Glomerular visceral epithelial cell (primary cell): ENCODE measurements at regions not wholly inside any gene's neighbourhood (a gene's known extent, or its start where the extent isn't known, plus 50 kb on each side); places are given as distances from the start of the nearest gene placed in this dataset.
"Not testable (repeated sequence)": the region's sequence is repeated elsewhere in the genome, so short reads cannot be mapped to it uniquely, and the experiment has no call there.

Experiments used
- DNase-seq: peaks from one replicate; pipeline ENCODE4 v3.0.0-alpha.2; 2016; ENCODE audit errors: extremely low spot score

DNA sequence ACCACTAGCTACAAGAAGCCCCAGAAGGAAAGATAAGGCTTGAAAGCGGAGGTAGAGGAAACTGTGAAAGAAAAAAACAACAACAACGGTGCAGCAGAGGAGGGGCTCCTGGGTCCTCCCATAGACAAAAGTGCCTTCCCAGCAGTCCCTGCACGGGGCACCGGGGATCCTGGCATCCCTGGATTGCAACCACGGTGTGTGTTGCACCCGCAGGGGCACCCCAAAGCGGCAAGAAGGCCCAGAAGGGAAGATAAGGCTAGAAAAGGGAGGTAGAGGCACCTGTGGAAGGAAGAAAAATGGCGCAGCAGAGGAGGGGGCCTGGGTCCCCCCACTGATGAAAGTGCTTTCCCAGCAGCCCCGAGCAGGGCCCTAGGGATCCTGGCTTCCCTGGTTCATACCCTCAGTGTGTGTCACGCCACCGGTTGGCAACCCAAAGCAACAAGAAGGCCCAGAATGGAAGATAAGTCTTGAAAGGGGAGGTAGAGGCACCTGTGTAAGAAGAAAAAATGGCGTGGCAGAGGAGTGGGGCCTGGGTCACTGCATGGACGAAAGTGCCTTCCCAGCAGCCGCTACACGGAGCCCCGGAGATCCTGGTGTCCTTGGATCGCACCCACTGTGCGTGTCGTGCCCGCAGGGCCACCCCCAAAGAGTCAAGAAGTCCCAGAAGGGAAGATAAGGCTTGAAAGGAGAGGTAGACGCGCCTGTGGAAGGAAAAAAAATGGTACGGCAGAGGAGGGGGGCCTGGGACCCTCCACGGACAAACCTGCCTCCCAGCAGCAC, 281.0 kb downstream of the ALG10 start:
- DNase-seq = no peak

DNA sequence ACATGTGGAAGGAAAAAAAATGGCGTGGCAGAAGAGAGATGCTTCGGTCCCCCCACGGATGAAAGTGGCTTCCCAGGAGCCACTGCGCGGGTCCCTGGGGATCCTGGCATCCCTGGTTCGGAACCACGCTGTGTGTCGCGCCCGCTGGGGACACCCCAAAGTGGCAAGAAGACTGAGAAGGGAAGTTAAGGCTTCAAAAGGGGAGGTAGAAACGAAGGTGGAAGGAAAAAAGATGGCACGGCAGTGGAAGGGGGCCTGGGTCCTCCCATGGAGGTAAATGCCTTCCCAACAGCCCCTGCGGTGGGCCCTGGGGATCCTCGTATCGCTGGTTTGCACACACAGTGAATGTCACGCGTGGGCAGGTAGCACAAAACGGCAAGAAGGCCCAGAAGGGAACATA, 281.7 kb downstream of the ALG10 start:
- DNase-seq = no peak

DNA sequence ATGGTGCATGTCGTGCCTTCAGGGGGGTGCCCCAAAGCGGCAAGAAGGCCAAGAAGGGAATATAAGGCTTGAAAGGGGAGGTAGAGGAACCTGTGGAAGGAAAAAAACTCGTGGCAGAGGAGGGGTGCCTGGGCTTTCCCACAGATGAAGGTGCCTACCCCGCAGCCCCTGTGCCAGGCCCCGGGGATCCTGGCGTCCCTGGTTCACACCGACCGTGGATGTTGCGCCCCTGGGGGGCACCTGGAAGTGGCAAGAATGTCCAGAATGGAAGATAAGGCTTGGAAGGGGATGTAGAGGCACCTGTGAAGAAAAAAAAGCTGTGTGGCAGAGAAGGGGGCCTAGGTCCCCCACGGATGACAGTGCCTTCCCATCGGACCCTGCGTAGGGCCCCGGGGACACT, 282.2 kb downstream of the ALG10 start:
- no peak for DNase-seq

DNA sequence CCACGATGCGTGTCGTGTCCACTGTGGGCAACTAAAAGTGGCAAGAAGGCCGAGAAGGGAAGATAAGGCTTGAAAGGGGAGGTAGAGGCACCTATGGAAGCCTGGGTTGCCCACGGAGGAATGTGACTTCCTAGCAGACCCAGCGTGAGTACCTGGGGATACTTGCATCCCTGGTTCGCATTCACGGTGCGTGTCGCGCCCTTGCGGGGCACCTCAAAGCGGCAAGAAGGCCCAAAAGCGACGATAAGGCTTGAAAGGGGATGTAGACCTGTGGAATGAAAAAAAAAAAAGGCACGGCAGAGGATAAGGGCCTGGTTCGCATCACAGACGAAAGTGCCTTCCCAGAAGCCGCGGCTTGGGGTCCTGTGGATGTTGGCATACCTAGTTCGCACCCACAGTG, 282.9 kb downstream of the ALG10 start:
- no peak for DNase-seq

DNA sequence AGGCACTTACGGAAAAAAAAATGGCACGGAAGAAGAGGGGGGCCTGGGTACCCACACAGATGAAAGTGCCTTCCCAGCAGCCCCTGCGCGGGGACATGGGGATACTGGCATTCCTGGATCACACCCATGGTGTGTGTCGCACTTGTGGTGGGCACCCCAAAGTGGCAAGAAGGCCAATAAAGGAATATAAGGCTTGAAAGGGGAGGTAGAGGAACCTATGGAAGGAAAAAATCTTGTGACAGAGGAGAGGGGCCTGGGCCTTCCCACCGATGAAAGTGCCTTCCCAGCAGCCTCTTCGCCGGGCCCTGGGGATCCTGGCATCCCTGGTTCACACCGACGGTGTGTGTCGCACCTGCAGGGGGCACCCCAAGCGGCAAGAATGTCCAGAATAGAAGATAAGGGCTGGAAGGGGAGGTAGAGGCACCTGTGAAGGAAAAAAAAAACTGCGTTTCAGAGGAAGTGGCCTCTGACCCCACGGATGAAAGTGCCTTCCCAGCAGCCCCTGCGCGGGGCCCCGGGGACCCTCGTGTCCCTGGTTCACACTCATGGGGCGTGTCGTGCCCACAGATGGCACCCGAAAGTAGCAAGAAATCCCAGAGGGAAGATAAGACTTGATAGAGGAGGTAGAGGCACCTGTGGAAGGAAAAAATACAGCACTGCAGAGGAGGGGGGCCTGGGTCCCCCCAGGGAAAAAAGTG, 284.0 kb downstream of the ALG10 start:
- DNase-seq = no peak

DNA sequence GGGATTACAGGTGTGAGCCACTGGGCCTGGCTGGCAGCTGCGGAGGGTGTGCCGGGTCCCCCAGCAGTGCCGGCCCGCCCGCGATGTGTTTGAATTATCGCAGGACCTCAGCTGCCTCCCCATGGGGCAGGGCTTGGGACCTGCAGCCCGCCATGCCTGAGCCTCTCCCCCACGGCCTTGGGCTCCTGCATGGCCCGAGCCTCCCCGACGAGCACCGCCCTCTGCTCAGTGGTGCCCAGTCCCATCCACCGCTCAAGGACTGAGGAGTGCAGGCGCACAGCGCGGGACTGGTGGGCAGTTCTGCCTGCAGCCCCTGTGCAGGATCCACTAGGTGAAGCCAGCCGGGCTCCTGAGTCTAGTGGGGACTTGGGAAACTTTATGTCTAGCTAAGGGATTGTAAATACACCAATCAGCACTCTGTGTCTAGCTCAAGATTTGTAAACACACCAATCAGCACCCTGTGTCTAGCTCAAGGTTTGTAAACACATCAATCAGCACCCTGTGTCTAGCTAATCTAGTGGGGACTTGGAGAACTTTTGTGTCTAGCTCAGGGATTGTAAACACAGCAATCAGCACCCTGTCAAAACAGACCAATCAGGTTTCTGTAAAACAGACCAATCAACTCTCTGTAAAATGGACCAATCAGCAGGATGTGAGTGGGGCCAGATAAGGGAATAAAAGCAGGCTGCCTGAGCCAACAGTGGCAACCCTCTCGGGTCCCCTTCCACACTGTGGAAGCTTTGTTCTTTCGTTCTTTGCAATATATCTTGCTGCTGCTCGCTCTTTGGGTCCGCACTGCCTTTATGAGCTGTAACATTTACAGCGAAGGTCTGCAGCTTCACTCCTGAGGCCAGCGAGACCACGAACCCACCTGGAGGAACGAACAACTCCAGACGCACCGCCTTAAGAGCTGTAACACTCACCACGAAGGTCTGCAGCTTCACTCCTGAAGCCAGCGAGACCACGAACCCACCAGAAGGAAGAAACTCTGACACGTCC, 287.8 kb downstream of the ALG10 start:
- DNase-seq = not testable (repeated sequence)

DNA sequence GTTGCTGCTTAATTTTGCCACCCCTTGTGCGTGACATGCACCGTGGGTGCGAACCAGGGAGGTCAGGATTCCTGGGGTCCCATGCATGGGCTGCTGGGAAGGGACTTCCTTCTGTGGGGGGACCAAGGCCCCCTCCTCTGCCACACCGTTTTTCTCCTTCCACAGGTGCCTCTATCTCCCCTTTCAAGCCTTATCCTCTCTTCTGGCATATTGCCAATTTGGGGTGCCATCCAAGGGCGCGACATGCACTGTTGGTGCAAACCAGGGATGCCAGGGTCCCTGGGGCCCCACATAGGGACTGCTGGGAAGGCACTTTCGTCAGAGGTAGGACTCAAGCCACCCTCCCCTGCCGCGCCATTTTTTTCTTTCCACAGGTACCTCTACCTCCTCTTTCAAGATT, 289.0 kb downstream of the ALG10 start:
- no peak for DNase-seq

DNA sequence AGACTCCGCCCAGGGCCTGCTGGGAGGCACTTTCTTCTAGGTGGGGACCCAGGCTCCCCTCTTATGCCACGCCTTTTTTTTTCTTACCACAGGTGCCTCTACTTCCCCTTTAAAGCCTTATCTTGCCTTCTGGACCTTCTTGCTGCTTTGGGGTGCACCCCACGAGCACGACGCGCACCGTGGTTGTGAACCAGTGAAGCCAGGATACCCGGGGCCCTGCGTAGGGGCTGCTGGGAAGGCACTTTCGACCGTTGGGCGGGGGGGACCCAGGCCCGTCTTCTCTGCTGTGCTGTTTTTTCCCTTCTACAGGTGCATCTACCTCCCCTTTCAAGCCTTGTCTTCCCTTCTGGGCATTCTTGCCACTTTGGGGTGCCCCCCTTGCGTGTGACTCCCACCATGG, 305.4 kb downstream of the ALG10 start:
- no peak for DNase-seq

DNA sequence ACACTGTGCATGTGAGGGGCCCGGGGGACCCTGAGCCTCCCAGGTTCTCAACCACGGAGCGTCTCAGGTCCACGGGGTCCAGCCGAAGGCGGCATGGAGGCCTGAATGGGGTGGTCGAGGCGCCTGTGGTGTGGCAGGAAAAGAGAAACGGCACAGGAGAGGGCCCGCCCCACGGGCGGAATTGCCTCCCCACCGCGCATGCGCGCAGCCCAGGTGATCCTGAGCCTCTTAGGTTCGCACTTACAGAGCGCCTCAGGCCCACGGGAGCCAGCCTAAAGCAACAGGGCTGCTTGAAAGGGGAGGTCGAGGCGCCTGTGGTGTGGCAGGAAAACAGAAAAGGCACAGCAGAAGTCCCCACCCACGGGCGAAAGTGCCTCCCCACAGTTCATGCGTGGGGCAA, 311.0 kb downstream of the ALG10 start:
- no peak for DNase-seq

DNA sequence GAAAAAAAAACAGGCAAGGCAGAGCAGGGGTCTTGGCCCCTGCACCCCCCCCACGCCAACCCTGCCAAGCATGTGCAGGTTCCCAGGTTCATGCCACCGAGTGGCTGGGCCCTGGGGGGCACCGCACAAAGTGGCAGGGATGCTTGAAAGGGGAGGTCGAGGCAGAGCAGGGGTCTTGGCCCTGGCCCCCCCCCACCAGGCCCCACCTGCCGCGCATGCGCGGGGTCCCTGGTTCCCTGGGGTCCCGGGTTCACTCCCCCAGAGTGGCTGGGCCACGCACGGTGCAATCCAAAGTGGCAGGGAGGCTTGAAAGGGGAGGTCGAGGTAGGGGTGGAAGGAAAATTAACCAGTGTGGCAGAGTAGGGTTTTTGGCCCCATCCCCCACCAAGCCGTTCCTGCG, 312.2 kb downstream of the ALG10 start:
- DNase-seq = no peak

DNA sequence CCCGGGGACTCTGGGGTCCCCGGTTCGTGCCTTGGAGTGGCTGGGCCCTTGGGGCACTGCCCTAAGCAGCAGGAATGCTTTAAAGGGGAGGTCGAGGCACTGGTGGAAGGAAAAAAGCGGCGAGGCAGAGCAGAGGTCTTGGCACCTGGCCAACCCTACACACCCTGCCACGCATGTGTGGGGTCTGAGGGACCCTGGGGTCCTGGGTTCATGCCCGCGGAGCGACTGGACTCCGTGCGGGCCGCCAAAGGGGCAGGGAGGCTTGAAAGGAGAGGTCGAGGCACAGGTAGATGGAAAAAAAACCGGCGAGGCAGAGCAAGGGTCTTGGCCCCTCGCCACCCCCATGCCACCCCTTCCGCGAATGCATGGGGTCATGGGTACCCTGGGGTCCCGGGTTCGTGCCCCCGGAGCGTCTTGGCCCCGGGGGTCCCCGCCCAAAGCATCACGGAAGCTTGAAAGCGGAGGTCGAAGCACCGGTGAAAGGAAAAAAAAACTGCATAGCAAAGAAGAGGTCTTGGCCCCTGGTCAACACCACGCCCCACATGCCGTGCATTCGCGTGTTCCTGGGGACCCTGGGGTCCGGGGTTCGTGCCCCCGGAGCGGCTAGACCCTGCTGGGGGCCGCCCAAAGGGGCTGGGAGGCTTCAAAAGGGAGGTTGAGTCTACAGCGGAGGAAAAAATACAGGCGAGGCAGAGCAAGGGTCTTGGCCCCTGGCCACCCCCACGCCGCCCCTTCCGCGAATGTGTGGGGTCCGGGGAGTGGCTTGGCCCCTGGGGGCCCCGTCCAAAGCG, 312.9 kb downstream of the ALG10 start:
- DNase-seq = no peak

DNA sequence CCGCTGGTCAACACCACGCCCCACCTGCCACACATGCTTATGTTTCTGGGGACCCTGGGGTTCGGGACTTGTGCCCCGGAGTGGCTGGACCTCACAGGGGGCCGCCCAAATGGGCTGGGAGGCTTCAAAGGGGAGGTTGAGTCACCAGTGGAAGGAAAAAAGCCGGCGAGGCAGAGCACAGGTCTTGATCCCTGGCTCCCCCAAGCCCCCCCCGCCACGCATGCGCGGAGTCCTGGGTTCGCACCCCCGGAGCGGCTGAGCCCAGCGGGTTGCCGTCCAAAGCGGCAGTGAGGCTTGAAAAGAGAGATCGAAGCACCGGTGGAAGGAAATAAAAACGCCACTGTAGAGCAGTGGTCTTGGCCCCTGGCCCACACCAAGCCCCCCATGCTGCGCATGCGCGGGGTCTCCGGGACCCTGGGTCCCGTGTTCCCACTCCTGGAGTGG, 313.5 kb downstream of the ALG10 start:
- no peak for DNase-seq

DNA sequence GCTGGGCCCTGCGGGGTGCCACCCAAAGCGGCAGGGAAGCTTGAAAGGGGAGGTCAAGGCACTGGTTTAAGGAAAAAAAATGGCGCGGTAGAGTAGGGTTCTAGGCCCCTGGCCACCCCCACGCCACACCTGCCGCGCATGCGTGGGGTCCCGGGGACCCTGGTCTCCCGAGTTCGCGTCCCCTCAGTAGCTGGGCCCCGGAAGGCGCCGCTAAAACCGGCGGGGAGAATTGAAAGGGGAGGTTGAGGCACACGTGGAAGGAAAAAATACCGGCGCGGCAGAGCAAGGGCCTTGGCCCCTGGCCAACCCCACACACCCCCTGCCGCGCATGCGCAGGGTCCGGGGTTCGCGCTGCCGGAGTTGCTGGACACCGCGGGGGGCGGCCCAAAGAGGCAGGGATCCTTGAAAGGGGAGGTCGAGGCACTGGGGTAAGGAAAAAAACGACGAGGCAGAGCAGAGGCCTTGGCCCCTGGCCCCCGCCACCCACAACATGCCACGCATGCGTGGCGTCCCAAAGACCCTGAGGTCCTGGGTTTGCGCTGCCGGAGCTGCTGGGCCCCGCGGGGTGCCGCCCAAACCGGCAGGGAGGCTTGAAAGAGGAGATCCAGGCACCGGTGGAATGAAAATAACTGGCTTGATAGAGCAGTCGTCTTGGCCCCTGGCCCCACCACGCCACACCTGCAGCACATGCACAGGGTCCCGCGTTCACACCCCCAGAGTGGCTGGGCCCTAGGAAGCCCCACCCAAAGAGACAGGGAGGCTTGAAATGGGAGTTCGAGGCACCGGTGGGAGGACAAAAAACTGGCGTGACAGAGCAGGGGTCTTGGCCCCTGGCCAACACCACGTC, 314.5 kb downstream of the ALG10 start:
- no peak for DNase-seq

DNA sequence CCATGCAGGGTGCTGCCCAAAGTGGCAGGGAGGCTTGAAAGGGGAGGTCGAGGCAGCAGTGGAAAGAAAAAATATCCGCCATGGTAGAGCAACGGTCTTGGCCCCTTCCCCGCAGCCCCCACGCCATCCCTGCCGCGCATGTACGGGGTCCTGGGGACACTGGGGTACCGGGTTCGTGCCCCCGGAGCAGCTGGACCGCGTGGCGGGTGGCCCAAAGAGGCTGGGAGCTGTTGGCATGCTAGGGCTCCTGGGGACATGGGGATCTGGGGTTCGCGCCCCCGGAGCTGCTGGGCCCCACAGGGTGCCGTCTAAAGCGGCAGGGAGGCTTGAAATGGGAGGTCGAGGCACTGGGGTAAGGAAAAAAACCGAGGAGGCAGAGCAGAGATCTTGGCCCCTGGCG, 316.5 kb downstream of the ALG10 start:
- no peak for DNase-seq

DNA sequence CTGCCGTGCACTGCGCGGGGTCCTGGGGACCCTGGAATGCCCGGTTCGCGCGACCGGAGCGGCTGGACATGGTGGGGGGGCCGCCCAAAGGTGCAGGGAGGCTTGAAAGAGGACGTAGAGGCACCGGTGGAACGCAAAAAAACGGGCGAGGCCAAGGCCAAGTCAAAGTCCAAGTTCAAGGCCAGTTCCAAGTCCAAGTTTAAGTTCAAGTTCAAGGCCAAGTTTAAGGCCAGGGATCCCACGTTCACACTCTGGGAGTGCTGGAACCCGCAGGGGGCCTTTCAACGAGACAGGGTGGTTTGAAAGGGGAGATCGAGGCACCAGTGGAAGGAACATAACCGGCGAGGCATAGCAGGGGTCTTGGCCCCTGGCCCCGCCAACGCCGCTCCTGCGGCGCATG, 317.6 kb downstream of the ALG10 start:
- DNase-seq = no peak

DNA sequence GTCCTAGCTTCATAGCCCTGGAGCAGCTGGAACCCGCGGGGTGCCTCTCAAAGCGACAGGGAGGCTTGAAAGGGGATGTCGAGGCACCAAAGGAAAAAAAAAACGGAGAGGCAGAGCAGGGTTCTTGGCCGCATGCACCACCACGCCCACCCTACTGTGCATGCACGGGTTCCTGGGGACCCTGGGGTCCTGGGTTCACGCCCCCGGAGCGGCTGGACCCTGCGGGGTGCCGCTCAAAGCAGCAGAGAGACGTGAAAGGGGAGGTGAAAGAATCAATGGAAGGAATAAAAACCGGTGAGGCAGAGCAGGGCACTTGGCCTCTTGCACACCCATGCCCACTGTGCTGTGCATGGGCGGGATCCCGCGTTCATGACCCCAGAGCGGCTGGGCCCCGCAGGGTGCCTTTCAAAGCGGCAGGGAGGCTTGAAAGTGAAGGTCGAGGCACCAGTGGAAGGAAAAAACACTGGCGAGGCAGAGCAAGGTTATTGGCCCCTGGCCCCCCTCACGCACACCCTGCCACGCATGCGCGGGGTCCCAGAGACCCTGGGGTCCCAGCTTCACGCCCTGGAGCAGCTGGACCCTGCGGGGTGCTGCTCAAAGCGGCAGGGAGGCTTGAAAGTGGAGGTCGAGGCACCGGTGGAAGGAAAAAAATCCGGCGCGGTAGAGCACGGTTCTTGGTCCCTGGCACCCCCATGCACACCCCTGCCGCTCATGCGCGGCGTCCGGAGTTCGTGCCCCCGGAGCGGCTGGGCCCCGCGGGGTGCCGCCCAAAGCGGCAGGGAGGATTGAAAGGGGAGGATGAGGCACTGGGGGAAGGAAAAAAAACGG, 318.5 kb downstream of the ALG10 start:
- DNase-seq = no peak

DNA sequence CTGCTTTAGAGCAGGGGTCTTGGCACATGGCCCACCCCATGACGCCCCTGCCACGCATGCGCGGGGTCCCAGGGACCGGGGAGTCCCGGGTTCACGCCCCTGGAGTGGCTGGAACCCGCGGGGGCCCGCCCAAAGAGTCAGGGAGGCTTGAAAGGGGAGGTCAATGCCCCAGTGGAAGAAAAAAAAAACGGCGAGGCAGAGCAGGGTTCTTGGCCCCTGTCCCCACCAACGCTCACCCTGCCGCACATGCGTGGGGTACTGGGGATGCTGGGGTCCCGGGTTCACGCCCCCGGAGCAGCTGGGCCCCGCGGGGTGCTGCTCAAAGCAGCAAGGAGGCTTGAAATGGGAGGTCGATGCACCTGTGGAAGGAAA, 319.1 kb downstream of the ALG10 start:
- DNase-seq = no peak

DNA sequence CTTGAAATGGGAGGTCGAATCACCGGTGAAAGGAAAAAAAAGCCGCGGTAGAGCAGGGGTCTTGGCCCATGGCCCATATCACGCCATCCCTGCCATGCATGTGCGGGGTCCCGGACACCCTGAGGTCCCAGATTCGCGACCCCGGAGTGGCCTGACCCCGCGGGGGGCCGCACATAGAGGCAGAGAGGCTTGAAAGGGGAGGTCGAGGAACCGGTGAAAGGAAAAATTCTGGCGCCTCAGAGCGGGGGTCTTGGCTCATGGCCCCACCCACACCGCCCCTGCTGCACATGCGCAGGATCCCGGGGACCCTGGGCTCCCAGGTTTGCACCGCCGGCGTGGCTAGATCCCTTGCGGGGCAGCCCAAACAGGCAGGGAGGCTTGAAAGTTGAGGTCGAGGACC, 319.8 kb downstream of the ALG10 start:
- DNase-seq = no peak

DNA sequence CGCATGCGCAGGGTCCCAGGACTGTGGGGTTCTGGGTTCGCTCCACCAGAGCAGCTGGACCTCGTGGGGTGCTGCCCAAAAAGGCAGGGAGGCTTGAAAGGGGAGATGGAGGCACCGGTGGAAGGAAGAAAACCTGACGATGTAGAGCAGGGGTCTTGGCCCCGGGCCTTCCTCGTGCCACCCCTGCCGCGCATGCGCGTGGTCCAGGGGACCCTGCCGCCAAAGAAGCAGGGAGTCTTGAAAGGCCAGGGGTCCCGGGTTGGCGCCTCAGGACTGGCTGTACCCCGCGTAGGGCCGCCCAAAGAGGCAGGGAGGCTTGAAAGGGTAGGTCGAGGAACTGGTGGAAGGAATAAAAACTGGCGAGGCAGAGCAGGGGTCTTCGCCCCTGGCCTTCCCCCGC, 321.0 kb downstream of the ALG10 start:
- DNase-seq = no peak

DNA sequence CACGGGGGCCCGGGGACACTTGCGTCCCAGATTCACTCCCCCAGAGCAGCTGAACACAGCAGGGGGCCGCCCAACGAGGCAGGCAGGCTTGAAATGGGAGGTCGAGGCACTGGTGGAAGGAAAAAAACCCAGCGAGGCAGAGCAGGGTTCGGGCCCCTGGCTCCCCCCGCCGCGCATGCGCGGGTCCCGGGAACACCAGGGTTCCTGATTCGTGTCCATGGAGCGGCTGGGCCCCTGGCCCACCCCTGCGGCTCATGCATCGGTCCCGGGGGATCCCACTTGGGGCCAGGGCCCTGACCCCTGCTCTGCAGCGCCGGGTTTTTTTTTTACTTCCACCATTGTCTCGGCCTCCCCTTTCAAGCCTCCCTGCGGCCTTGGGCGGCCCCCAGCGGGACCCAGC, 321.5 kb downstream of the ALG10 start:
- no peak for DNase-seq
